ENCODE measurements at regions not wholly inside any gene's neighbourhood (a gene's known extent, or its start where the extent isn't known, plus 50 kb on each side); places are given as distances from the start of the nearest gene placed in this dataset.

GRCh38 chr5:67334373-67334772 lies 137.8 kb upstream of the CD180 start:
- H3K27ac ChIP-seq (ENCODE audit: low read depth in 1 of 2, low read length in 2 of 2): no peak overlapping the region
- H3K9ac ChIP-seq (ENCODE audit: low read depth in 1 of 2, low read length in 2 of 2): no peak overlapping the region
- H3K36me3 ChIP-seq (ENCODE audit: control insufficient read depth in 4 of 4, insufficient read depth in 3 of 4, low read depth in 1 of 4, low read length in 3 of 4): no peaks in the 10 kb centered on the region
- no peak for DNase-seq (ENCODE audit: low spot score)
- H3K4me1 ChIP-seq (ENCODE audit: control insufficient read depth in 4 of 4, insufficient read depth in 4 of 4, low read length in 3 of 4): no peaks in the 10 kb centered on the region
- no peak overlapping the region for H3K4me3 ChIP-seq (ENCODE audit: low read depth in 1 of 3, low read length in 3 of 3)
- H3K27me3 ChIP-seq (ENCODE audit: control insufficient read depth in 4 of 4, insufficient read depth in 4 of 4, low read length in 3 of 4): no peaks in the 10 kb centered on the region
- 46% methylated on average over 1 of the region's 1 CpG for WGBS
- peaks cover 0 to 2% (median 0%) of the 10 kb centered on the region in 4 donors for H3K9me3 ChIP-seq (ENCODE audit: control insufficient read depth in 4 of 4, low read length in 3 of 4)
- TF ChIP-seq TAF1 (conservative IDR thresholded peaks at IDR 0.05) (no peak), JUND (IDR thresholded peaks at IDR 0.05) (no peak), YY1 (IDR thresholded peaks at IDR 0.05) (no peak), EGR1 (IDR thresholded peaks at IDR 0.05; ENCODE audit: low read depth in 2 of 2) (no peak), ATF3 (IDR thresholded peaks at IDR 0.05) (no peak), REST (IDR thresholded peaks at IDR 0.05) (no peak), ZBTB33 (IDR thresholded peaks at IDR 0.05) (no peak), MAX (IDR thresholded peaks at IDR 0.05) (no peak), HNF4A (conservative IDR thresholded peaks at IDR 0.05) (no peak), FOXA2 (IDR thresholded peaks at IDR 0.05) (no peak), RXRA (IDR thresholded peaks at IDR 0.05) (no peak), SP1 (IDR thresholded peaks at IDR 0.05) (no peak), RAD21 (IDR thresholded peaks at IDR 0.05) (no peak), FOXA1 (IDR thresholded peaks at IDR 0.05) (no peak), NR2F2 (IDR thresholded peaks at IDR 0.05) (no peak), HNF4G (IDR thresholded peaks at IDR 0.05) (no peak)

GRCh38 chr5:67333171-67333570 lies 136.6 kb upstream of the CD180 start:
- no peak overlapping the region for H3K27ac ChIP-seq (ENCODE audit: low read depth in 1 of 2, low read length in 2 of 2)
- no peaks in the 10 kb centered on the region for H3K36me3 ChIP-seq (ENCODE audit: control insufficient read depth in 4 of 4, insufficient read depth in 3 of 4, low read depth in 1 of 4, low read length in 3 of 4)
- DNase-seq (ENCODE audit: low spot score): no peak
- 95% methylated on average over 2 of the region's 2 CpGs for WGBS
- H3K27me3 ChIP-seq (ENCODE audit: control insufficient read depth in 4 of 4, insufficient read depth in 4 of 4, low read length in 3 of 4): no peaks in the 10 kb centered on the region
- H3K4me1 ChIP-seq (ENCODE audit: control insufficient read depth in 4 of 4, insufficient read depth in 4 of 4, low read length in 3 of 4): no peaks in the 10 kb centered on the region
- H3K9ac ChIP-seq (ENCODE audit: low read depth in 1 of 2, low read length in 2 of 2): no peak overlapping the region
- H3K9me3 ChIP-seq (ENCODE audit: control insufficient read depth in 4 of 4, low read length in 3 of 4): peaks cover 0 to 2% (median 0%) of the 10 kb centered on the region in 4 donors
- no peak overlapping the region for H3K4me3 ChIP-seq (ENCODE audit: low read depth in 1 of 3, low read length in 3 of 3)
- TF ChIP-seq FOXA1 (IDR thresholded peaks at IDR 0.05) (no peak), SP1 (IDR thresholded peaks at IDR 0.05) (no peak), ZBTB33 (IDR thresholded peaks at IDR 0.05) (no peak), TAF1 (conservative IDR thresholded peaks at IDR 0.05) (no peak), EGR1 (IDR thresholded peaks at IDR 0.05; ENCODE audit: low read depth in 2 of 2) (no peak), GABPA (IDR thresholded peaks at IDR 0.05 in 1 of 2, conservative IDR thresholded peaks at IDR 0.05 in 1 of 2) (no peak), NR2F2 (IDR thresholded peaks at IDR 0.05) (no peak), FOXA2 (IDR thresholded peaks at IDR 0.05) (no peak), RAD21 (IDR thresholded peaks at IDR 0.05) (no peak), YY1 (IDR thresholded peaks at IDR 0.05) (no peak), ATF3 (IDR thresholded peaks at IDR 0.05) (no peak), CTCF (IDR thresholded peaks at IDR 0.05; ENCODE audit: low read depth, low read length, missing input control) (no peak), REST (IDR thresholded peaks at IDR 0.05) (no peak), HNF4G (IDR thresholded peaks at IDR 0.05) (no peak), JUND (IDR thresholded peaks at IDR 0.05) (no peak)

All from liver (tissue), 8 donors.